GM21526 (cell line): ENCODE measurements at regions not wholly inside any gene's neighbourhood (a gene's known extent, or its start where the extent isn't known, plus 50 kb on each side); places are given as distances from the start of the nearest gene placed in this dataset.
"Not testable (repeated sequence)": the region's sequence is repeated elsewhere in the genome, so short reads cannot be mapped to it uniquely, and the experiment has no call there.

Source experiments
- ATAC-seq: cut with Tn5 transposase; IDR thresholded peaks from one replicate; pipeline ENCODE4 v1.9.1; 2021; ENCODE audit warnings: moderate library complexity; ENCODE audit not compliant: unreplicated experiment, low FRiP score

DNA sequence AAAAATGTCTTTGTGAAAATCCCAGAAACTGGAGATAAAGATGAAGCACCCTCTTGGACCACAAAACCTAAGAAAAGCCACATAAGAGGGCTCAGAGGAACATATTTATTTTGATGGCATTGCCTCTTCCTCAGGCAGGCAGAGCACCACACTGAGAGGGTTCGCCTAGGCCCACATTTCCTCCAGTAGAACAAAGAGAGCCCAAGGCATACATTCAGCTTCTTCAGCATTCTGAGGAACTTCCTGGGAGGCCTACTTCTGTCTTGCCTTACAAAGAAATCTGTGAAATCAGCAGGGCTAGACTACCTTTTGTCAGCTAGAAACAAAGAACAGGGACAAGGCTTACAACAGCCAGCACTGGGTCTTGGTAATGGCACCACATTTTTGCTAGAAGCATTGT, 1325.3 kb downstream of the SI start:
- ATAC-seq: no peak

DNA sequence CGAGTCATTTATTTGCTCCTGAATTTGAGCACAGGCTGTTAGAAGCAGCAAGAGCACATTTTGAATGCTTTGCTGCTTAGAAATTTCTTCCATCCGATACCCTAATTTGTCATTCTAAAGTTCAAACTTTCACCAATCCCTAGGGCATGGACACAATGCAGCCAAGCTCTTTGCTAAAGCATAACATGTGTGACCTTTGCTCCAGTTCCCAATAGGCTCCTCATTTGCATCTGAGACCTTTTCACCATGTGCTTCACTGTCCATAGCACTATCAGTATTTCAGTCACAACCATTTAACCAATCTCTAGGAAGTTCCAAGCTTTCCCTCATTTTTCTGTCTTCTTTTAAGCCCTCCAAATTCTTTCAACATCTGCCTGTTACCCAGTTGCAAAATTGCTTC, 1333.1 kb downstream of the SI start:
- no peak for ATAC-seq

DNA sequence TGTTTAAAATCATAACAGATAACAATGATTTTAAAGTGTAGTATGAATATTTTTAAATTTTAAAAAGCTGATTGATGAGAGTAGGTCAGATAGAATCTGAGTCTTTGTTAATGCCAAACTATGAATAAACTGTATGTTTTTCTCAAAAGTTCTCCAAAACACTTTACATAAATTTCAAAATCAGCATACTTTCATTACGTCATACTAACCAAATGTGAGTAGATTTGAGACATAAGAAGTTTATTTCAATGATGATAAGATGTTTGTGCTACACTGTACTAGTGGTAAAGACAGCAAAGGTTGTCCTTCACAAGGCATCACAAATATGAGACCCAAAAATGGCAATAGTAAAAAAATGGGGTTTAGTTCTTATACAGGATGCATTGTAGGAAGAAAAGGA, 1342.9 kb downstream of the SI start:
- ATAC-seq: no peak

DNA sequence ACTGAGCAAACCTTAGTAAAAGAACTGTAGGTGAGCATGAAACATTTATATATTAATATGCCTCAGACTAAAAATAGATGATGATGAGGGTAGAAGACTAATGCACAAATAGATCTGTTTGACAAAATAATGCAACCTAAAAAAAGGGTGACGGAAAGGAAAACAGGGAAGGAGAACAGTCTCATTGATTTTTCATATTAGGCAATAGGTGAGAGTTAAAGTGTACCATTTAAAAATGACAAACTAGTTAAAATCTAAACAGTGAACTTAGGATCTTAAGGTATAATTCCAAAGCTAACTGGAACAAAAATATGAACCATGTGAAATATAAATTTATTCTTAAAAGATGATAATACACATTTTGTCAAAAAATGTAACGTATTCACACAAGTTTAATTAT, 1347.6 kb downstream of the SI start:
- no peak for ATAC-seq

DNA sequence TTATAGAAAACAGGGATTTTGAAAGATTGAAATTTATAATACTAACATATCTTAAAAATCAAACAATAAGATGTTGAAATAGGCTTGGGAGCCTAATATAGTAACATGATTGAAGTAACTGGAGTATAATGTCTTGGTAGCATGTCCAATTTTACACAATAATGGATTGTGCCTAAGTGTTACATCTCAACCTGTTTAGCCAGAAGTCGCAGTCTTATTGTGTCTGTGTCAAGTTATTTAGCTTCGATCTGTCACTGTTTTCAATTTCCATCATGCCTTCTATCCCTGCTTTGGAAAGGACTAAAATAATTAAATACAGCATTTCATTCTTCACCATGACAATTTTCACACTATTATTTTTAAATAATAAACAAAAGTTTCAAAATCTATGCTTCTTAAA, 1352.2 kb downstream of the SI start:
- no peak for ATAC-seq

DNA sequence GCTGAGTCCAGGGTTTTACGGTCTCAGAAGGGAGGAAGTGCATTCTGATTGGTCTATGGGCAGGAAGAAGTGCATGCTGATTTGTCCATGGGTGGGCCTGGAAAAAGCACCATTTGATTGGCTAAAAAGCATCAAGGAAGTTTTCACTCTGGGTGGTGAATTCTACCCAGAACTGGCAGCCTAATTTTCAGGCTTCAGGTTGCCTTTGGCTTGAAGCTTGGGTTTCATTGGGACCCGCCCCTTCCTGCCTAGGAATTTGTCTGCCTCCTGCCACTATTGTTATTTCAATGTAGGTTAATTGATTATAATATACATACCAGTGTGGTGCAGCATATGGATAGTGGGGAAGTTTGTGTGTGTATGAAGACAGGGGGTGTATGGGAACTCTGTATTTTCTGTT, 1355.9 kb downstream of the SI start:
- no peak for ATAC-seq

DNA sequence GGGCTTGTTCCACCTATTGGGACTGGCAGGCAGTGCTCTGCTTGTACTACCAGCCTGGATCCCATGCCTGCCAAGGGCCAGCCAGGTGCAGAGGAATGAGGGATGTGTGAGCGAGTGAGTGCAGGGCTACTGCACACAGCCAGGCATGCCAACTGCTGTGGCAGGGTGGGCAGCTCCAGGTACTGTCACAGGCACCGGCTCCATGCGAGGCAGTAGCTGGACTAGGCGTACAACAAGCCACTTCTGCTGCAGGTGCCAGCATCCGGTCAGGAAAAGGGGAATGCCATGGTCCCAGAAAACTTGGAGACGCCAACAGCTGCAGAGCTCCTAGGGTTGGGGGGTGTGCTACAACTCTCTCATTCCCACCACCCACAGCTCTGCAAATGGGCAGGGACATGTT, 1356.7 kb downstream of the SI start:
- no peak for ATAC-seq

DNA sequence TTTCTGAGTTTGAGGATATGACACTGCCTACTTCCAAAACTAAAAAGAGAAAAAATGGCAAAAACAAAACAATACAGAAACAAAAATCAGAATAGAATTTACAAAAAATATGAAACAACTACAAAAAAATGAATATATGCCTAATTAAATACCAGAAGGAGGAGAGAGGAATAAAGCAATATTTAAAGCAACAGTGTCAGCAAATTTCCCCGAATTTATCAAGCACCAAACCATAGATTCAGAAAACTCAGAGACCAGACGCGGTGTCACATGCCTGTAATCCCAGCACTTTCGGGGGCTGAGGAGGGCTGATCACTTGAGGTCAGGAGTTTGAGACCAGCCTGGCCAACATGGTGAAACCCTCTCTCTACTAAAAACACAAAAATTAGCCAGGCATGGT, 1360.9 kb downstream of the SI start:
- ATAC-seq: no peak

DNA sequence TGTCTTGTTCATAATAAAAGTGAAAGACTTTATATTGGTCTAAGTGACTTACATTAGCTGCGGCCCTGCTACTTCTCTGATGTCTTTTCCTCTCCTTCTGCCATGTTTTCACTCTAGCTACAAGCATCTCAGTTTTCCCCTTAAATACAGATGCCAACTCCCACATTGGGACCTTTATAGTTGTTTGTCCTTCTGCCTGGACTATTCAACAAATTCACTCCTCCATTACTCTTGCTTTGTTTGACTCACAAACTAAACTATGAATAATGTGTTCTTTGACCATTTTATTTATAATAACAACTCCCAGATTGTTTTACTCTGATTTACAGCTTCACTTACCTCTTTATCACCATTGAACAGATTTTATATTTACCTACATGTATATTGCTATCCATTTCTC, 1369.9 kb downstream of the SI start:
- no peak for ATAC-seq

GRCh38 chr3:163707659-163708058, 1370.6 kb downstream of the SI start:
- ATAC-seq: no peak

GRCh38 chr3:163698221-163698620, 1380.1 kb downstream of the SI start:
- not testable (repeated sequence) for ATAC-seq

DNA sequence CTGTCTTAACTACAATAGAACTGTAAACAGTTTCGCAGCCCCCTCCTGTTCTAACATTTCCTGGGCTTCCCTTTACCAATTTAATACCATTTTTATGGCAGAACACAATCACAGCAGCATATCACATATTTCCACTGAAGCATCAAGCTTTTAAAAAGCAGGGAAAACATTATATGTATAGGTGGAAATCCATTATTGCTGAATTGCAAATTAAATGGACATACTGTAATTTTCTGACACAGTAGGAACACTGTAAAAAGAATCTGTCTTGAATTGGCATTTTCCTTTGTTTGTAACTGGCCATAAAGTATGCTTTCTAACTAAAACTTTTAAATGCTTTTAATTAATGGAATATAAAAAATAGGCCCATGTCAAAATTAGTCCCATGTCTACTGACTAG, 1385.8 kb downstream of the SI start:
- no peak for ATAC-seq

- no peak for ATAC-seq
Measured at GRCh38 chr3:163684651-163685050, 1393.6 kb downstream of the SI start.

DNA sequence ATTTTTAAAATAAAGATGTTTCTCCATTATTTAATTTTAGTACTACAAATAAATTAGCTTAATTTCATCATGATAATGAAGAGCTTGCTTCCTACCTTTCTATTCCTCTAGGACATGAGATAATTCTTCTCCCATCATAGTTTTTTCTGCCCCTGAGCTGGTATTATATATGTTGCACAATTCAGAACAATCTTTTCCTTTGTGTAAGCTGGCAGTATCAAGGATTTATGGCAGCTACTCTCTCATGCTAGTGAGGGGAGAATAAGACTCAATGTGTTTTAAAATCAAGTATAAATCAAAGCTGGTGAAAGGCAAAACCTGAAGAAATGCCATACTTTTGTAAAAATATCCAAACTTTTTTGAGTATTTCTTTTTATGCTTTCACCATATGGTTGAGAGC, 1405.3 kb downstream of the SI start:
- no peak for ATAC-seq

DNA sequence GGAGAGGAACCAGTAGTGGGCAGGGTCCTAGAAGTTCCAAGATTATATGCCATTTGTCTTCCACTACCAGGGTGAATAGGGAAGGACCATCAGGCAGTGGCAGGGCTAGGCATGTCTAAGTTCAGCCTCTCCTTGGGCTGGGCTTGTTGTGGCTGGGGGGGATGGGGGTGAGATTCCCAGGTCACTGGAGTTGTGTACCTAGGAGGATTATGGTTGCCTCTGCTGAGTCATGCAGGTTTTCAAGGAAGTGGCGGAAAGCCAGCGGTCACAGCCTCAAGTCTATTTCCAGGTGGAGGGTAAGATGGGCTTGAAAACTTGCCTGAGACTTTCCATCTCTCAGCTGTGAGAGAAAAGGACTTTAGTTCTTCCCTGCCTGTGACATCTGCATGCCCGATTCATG, 1407.1 kb downstream of the SI start:
- no peak for ATAC-seq

GRCh38 chr3:163664466-163664865, 1413.8 kb downstream of the SI start:
- no peak for ATAC-seq

- ATAC-seq: no peak
Measured at GRCh38 chr3:163657088-163657487, 1421.2 kb downstream of the SI start.

- no peak for ATAC-seq
Measured at GRCh38 chr3:163655021-163655420, 1423.3 kb downstream of the SI start.

DNA sequence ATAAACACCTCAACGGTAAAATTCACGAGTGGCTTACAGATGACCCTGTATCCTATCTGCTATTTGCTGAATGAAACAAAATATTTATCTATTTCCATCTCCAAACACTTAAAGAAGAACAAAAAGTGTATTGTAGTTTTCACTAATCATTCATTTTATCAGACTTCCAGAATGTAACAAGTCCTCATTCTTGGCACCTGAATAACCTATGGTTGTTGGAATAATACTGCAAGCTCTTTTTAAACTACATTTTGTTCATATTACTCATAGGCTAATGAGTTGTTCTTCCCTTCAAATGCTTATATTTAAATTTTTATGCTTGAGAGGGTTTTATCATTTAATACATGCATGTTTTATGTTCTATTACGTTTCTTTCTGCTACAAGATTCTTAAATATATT, 1434.1 kb downstream of the SI start:
- no peak for ATAC-seq

GRCh38 chr3:163632722-163633121, 1445.6 kb downstream of the SI start:
- no peak for ATAC-seq

DNA sequence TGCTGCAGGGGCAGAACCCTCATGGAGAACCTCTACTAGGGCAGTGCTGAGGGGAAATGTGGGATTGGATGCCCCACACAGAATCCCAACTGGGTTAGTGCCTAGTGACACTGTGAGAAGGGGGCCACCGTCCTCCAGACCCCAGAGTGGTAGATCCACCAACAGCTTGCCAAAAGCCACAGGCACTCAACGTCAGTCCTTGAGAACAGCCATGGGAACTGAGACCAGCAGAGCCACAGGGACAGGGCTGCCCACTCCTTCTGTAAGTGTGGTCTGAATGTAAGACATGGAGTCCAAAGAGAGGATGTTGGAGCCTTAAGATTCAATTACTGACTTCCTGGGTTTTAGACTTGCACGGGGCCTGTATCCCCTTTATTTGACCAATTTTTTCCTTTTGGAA, 1451.5 kb downstream of the SI start:
- no peak for ATAC-seq

GRCh38 chr3:163622384-163622783, 1455.9 kb downstream of the SI start:
- no peak for ATAC-seq

DNA sequence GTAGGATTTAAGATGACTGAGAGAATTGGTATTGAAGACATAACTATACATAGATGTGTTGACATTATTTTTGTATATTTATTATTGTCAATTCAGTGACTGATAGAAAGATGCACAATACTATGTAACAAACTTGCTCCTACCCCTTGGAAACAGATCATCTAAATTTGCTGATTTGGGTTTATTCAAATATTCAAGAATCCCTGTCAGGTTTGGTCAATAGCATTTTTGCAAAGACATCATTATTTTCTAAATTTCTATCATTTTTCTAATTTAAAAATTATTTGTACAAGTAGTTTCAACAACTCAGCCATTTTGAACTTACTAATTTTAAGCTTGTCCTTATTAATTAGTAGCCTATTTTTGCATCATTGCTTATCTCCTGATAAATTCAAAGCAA, 1463.4 kb downstream of the SI start:
- ATAC-seq: no peak

- ATAC-seq: no peak
Measured at GRCh38 chr3:163605915-163606314, 1472.4 kb downstream of the SI start.
